SU-DHL-6 (cell line): ENCODE measurements at regions not wholly inside any gene's neighbourhood (a gene's known extent, or its start where the extent isn't known, plus 50 kb on each side); places are given as distances from the start of the nearest gene placed in this dataset.

Experiments
- H2AFZ ChIP-seq: fragments of 200-600 bp; sonication (generic); 2 replicates; pipeline ENCODE4 v1.6.1; 2014; ENCODE audit warnings: low read depth, mild to moderate bottlenecking, moderate library complexity, mixed read lengths, antibody characterized with exemption, low read length; ENCODE audit not compliant: severe bottlenecking
- H3F3A ChIP-seq: fragments of 200-600 bp; shearing (Covaris generic); 2 replicates; pipeline ENCODE4 v1.6.0; 2016; ENCODE audit warnings: antibody characterized with exemption, mild to moderate bottlenecking; ENCODE audit not compliant: insufficient read depth
- H3K27ac ChIP-seq: fragments of 200-600 bp; sonication (generic); 2 replicates; pipeline ENCODE4 v1.5.1; 2016; ENCODE audit warnings: low read depth, mild to moderate bottlenecking, low read length, moderate library complexity, mixed read lengths
- H3K27me3 ChIP-seq: fragments of 200-600 bp; sonication (generic), shearing (Covaris generic); 2 replicates; pipeline ENCODE4 v1.6.0; 2014; ENCODE audit warnings: mild to moderate bottlenecking, low read length
- H3K36me3 ChIP-seq: fragments of 200-600 bp; sonication (generic); 2 replicates; pipeline ENCODE4 v1.6.1; 2014; ENCODE audit warnings: mild to moderate bottlenecking, low read length, mixed read lengths
- H3K4me2 ChIP-seq: fragments of 300-600, 200-600 bp; shearing (Covaris generic), sonication (generic); 2 replicates; pipeline ENCODE4 v1.6.0; 2014; ENCODE audit warnings: low read length, low read depth, mild to moderate bottlenecking; ENCODE audit not compliant: poor library complexity, severe bottlenecking
- H3K4me3 ChIP-seq: fragments of 200-600 bp; sonication (generic); 2 replicates; pipeline ENCODE4 v1.5.1; 2014; ENCODE audit warnings: antibody characterized with exemption, low read length, mild to moderate bottlenecking, mixed read lengths; ENCODE audit not compliant: insufficient read depth, poor library complexity, severe bottlenecking
- H3K79me2 ChIP-seq: fragments of 200-600 bp; sonication (generic); 2 replicates; pipeline ENCODE4 v1.6.1; 2014; ENCODE audit warnings: mild to moderate bottlenecking, low read length, moderate library complexity; ENCODE audit not compliant: insufficient read depth
- H3K9ac ChIP-seq: fragments of 200-600 bp; sonication (generic); 2 replicates; pipeline ENCODE4 v1.7.0; 2014; ENCODE audit warnings: mild to moderate bottlenecking, low read length
- H3K9me2 ChIP-seq: fragments of 200-600 bp; sonication (generic); replicated peaks from 2 replicates; pipeline ENCODE4 v1.6.1; 2014; ENCODE audit warnings: low read length; ENCODE audit not compliant: insufficient read depth
- H3K9me3 ChIP-seq: fragments of 200-600 bp; sonication (generic); 2 replicates; pipeline ENCODE4 v1.6.1; 2014; ENCODE audit warnings: low read length, mixed read lengths; ENCODE audit not compliant: insufficient read depth
- H4K20me1 ChIP-seq: fragments of 200-600 bp; sonication (generic); 2 replicates; pipeline ENCODE4 v1.6.1; 2014; ENCODE audit warnings: low read depth, mild to moderate bottlenecking, antibody characterized with exemption, low read length, moderate library complexity, mixed read lengths
- CTCF ChIP-seq: fragments of 200-600 bp; sonication (generic); IDR thresholded peaks from one replicate; pipeline ENCODE4 v1.5.1; 2017; ENCODE audit warnings: antibody characterized with exemption, mild to moderate bottlenecking, low read length, moderate library complexity; ENCODE audit not compliant: insufficient read depth, poor library complexity, severe bottlenecking
- EZH2phosphoT487 ChIP-seq: fragments of 200-600 bp; sonication (generic), shearing (Covaris generic); conservative IDR thresholded peaks from 2 replicates; pipeline ENCODE4 v1.6.1; 2018; ENCODE audit warnings: mild to moderate bottlenecking, antibody characterized with exemption, low read length, moderate library complexity, mixed read lengths

GRCh38 chr2:176613323-176613987 lies 344.2 kb downstream of the MTX2 start:
- H3K36me3 ChIP-seq, result no peaks in the 10 kb centered on the region
- no peak overlapping the region for H3K4me2 ChIP-seq
- H3K27ac ChIP-seq, result no peak overlapping the region
- H3F3A ChIP-seq, result no peaks in the 10 kb centered on the region
- no peaks in the 10 kb centered on the region for H3K79me2 ChIP-seq
- H4K20me1 ChIP-seq, result no peaks in the 10 kb centered on the region
- no peak overlapping the region for H2AFZ ChIP-seq
- H3K27me3 ChIP-seq, result 0 out of 2 replicates have a peak, but pooled peaks cover 3% of the 10 kb centered on the region
- no peak overlapping the region for H3K4me3 ChIP-seq
- no peaks in the 10 kb centered on the region for H3K9me3 ChIP-seq
- H3K9me2 ChIP-seq, result no peaks in the 10 kb centered on the region
- TF ChIP-seq EZH2phosphoT487, result no peak
- TF ChIP-seq CTCF, result no peak
- H3K9ac ChIP-seq, result no peak overlapping the region

GRCh38 chr2:176614049-176614448 lies 344.8 kb downstream of the MTX2 start:
- Histone ChIP-seq H3K9me3 (no peaks in the 10 kb centered on the region), H3K36me3 (no peaks in the 10 kb centered on the region), H3K4me3 (no peak overlapping the region), H3K79me2 (no peaks in the 10 kb centered on the region), H3K4me2 (no peak overlapping the region), H4K20me1 (no peaks in the 10 kb centered on the region), H2AFZ (no peak overlapping the region), H3K27me3 (0 out of 2 replicates have a peak, but pooled peaks cover 3% of the 10 kb centered on the region), H3K9me2 (no peaks in the 10 kb centered on the region), H3K9ac (no peak overlapping the region), H3F3A (no peaks in the 10 kb centered on the region), H3K27ac (no peak overlapping the region)
- TF ChIP-seq EZH2phosphoT487 (no peak), CTCF (no peak)

GRCh38 chr2:176614930-176615329 lies 345.7 kb downstream of the MTX2 start:
- H3K4me3 ChIP-seq, result no peak overlapping the region
- H3K27me3 ChIP-seq, result 0 out of 2 replicates have a peak, but pooled peaks cover 3% of the 10 kb centered on the region
- no peaks in the 10 kb centered on the region for H3K9me3 ChIP-seq
- no peak for TF ChIP-seq EZH2phosphoT487
- no peak for TF ChIP-seq CTCF
- no peaks in the 10 kb centered on the region for H3K9me2 ChIP-seq
- no peaks in the 10 kb centered on the region for H3K36me3 ChIP-seq
- H3K27ac ChIP-seq, result no peak overlapping the region
- H3K4me2 ChIP-seq, result no peak overlapping the region
- H2AFZ ChIP-seq, result no peak overlapping the region
- no peaks in the 10 kb centered on the region for H3F3A ChIP-seq
- no peaks in the 10 kb centered on the region for H3K79me2 ChIP-seq
- no peaks in the 10 kb centered on the region for H4K20me1 ChIP-seq
- H3K9ac ChIP-seq, result no peak overlapping the region
